ENCODE measurements at regions not wholly inside any gene's neighbourhood (a gene's known extent, or its start where the extent isn't known, plus 50 kb on each side); places are given as distances from the start of the nearest gene placed in this dataset.

GRCh38 chr19:28417361-28417760, 795.6 kb downstream of the UQCRFS1 start:
- DNase-seq (ENCODE audit: low spot score) = no peak

DNA sequence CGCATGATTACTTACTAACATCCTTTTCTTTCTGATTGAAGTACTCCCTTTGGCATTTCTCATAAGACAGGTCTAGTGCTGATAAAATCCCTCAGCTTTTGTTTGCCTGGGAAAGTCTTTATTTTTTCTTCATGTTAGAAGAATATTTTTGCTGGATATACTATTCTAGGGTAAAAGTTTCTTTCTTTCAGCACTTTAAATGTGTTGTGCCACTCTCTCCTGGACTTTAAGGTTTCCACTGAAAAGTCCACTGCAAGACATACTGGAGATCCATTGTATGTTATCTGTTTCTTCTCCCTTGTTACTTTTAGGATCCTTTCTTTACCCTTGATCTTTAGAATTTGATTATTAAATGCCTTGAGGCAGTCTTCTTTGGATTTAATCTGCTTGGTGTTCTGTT, 796.7 kb downstream of the UQCRFS1 start:
- DNase-seq (ENCODE audit: low spot score) = no peak

DNA sequence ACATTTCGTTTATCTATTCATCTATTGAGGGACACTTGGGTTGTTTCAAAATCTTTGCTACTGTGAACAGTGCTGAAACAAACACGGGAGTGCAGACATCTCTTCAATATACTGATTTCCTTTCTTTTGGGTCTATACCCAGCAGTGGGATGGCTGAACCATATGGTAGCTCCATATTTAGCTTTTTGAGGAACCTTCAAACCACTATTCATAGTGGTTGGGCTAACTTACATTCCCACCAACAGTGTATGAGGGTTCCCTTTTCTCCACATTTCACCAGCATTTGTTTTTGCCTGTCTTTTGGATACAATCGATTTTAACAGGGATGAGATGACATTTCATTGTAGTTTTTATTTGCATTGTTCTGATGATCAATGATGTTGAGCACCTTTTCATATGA, 798.2 kb downstream of the UQCRFS1 start:
- DNase-seq (ENCODE audit: low spot score) = no peak

- no peak for DNase-seq (ENCODE audit: low spot score)
Measured at GRCh38 chr19:28409859-28410258, 803.1 kb downstream of the UQCRFS1 start.

GRCh38 chr19:28406966-28407365, 806.0 kb downstream of the UQCRFS1 start:
- no peak for DNase-seq (ENCODE audit: low spot score)

DNA sequence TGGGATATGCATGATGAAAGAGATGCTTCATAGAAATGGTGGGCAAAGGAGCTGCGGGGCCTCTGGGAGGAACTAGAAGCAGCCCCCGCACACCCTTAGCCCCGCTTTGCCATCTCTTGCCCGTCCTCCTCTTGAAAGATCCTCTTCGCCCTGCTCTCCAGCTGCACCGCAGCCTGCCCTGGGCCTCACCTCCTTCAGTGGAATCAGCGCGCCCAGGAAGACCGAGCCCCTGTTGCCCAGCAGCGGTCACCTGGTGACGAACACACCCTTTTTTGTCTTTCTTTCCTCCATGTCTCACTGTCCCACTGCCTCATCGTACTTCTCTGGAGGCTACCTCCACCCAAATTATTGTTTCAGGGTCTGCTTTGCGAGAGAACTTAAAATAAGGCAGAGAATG, 807.6 kb downstream of the UQCRFS1 start:
- DNase-seq (ENCODE audit: low spot score) = no peak

GRCh38 chr19:28404472-28404871, 808.5 kb downstream of the UQCRFS1 start:
- no peak for DNase-seq (ENCODE audit: low spot score)

DNA sequence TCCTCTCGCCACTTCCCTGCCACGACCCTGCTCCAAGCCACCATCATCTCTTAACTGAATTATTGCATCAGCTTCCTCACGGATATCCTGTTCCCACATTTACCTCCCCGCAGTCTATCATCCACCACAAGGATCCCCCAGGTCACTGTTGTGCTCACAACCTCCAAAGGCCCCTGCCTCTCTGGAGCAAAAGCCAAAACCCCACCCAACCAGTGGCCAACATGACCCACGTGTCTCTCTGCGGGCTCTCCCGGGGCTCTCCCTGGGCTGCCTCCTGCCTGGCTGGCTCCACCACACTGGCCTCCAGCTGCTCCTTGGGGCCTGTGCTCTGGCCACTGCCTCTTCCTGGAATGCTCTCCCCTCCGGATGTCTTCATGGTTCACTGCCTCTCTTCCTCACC, 809.3 kb downstream of the UQCRFS1 start:
- DNase-seq (ENCODE audit: low spot score) = no peak

- DNase-seq (ENCODE audit: low spot score) = no peak
Measured at GRCh38 chr19:28402701-28403290, 810.2 kb downstream of the UQCRFS1 start.

- no peak for DNase-seq (ENCODE audit: low spot score)
Measured at GRCh38 chr19:28401739-28402424, 811.1 kb downstream of the UQCRFS1 start.

GRCh38 chr19:28400953-28401671, 811.8 kb downstream of the UQCRFS1 start:
- DNase-seq (ENCODE audit: low spot score) = no peak

DNA sequence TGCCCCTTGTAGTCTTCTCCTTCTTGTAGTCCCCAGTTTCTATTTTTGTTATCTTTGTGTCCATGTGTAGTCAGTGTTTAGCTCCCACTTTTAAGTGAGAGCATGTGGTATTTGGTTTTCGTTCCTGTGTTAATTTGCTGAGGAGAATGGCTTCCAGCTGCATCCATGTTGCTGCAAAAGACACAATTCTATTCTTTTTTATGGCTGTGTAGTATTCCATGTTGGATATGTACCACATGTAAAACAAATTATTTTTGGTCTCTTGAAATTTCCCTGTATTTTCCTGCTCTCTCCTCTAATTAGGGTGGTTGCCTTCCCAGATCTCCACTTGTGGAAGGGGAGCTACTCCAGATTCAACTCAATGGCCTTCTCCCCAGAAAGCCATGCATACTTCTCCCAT, 813.8 kb downstream of the UQCRFS1 start:
- no peak for DNase-seq (ENCODE audit: low spot score)

- no peak for DNase-seq (ENCODE audit: low spot score)
Measured at GRCh38 chr19:28397800-28398199, 815.2 kb downstream of the UQCRFS1 start.

GRCh38 chr19:28397306-28397705, 815.6 kb downstream of the UQCRFS1 start:
- DNase-seq (ENCODE audit: low spot score) = no peak

GRCh38 chr19:28396287-28396831, 816.6 kb downstream of the UQCRFS1 start:
- peak; percentile 29 for DNase-seq (ENCODE audit: low spot score)

GRCh38 chr19:28394725-28395124, 818.2 kb downstream of the UQCRFS1 start:
- DNase-seq (ENCODE audit: low spot score) = no peak

GRCh38 chr19:28393574-28394336, 819.2 kb downstream of the UQCRFS1 start:
- DNase-seq (ENCODE audit: low spot score) = peak; percentile 27

- DNase-seq (ENCODE audit: low spot score) = no peak
Measured at GRCh38 chr19:28388988-28389387, 824.0 kb downstream of the UQCRFS1 start.

GRCh38 chr19:28387507-28387906, 825.4 kb downstream of the UQCRFS1 start:
- no peak for DNase-seq (ENCODE audit: low spot score)

DNA sequence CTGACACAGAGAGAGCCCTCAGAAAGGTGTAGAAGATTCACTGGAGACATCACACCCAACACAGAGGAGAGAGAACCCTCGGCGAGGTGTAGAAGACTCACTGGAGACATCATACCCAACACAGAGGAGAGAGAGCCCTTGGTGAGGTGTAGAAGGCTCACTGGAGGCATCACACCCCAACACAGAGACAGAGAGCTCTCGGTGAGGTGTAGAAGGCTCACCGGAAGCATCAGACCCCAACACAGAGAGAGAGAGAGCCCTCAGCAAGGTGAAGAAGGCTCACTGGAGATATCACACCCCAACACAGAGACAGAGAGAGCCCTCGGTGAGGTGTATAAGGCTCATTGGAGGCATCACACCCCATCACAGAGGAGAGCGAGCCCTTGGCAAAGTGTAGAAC, 826.5 kb downstream of the UQCRFS1 start:
- DNase-seq (ENCODE audit: low spot score) = no peak

GRCh38 chr19:28386066-28386465, 826.9 kb downstream of the UQCRFS1 start:
- no peak for DNase-seq (ENCODE audit: low spot score)

DNA sequence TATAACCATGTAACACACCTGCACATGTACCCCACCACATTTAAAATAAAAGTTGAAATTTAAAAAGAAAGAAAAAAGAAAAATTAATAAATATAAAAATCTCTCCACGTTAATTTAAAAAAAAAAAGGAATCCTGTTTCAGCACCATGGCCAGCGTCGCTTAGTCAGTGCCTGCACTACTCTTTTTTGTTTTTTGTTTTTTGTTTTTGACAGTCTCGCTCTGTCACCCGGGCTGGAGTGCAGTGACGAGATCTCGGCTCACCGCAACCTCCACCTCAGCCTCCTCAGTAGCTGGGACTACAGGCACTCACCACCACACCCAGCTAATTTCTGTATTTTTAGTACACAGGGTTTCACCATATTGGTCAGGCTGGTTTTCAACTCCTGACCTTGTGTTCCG, 835.9 kb downstream of the UQCRFS1 start:
- DNase-seq (ENCODE audit: low spot score) = no peak

Measured in iPS-NIHi11 (cell line).